OCI-LY7 (cell line): ENCODE measurements at regions not wholly inside any gene's neighbourhood (a gene's known extent, or its start where the extent isn't known, plus 50 kb on each side); places are given as distances from the start of the nearest gene placed in this dataset.

Source experiments
- CTCF ChIP-seq: fragments of 200-600 bp; sonication (generic); conservative IDR thresholded peaks from 2 replicates; pipeline ENCODE4 v1.5.1; 2014; ENCODE audit warnings: mild to moderate bottlenecking, antibody characterized with exemption, low read length, moderate library complexity, mixed read lengths
- EZH2phosphoT487 ChIP-seq: fragments of 200-600 bp; sonication (generic); IDR thresholded peaks from 2 replicates; pipeline ENCODE4 v1.6.1; 2018; ENCODE audit warnings: low read depth, borderline replicate concordance, mild to moderate bottlenecking, mixed run types, antibody characterized with exemption, low read length, moderate library complexity, mixed read lengths

- TF ChIP-seq CTCF: no peak
- no peak for TF ChIP-seq EZH2phosphoT487
Measured at GRCh38 chr4:178102139-178102538, 659.9 kb upstream of the AGA start.
